ENCODE measurements at regions not wholly inside any gene's neighbourhood (a gene's known extent, or its start where the extent isn't known, plus 50 kb on each side); places are given as distances from the start of the nearest gene placed in this dataset.

GRCh38 chr5:12920527-12920926 is 1016.3 kb upstream of the CTNND2 start:
- TF ChIP-seq EZH2phosphoT487 (IDR thresholded peaks at IDR 0.05; ENCODE audit: borderline replicate concordance) (no peak), CTCF (IDR thresholded peaks at IDR 0.05 in 2 of 3, conservative IDR thresholded peaks at IDR 0.05 in 1 of 3; ENCODE audit: borderline replicate concordance in 1 of 3, insufficient read depth in 1 of 3, low read depth in 2 of 3, low read length in 2 of 3) (no peak), SP1 (IDR thresholded peaks at IDR 0.05; ENCODE audit: low read depth) (no peak), EZH2 (IDR thresholded peaks at IDR 0.05) (no peak), JUND (IDR thresholded peaks at IDR 0.05) (no peak), EGR1 (IDR thresholded peaks at IDR 0.05; ENCODE audit: low read depth) (no peak)

Data from HCT116 (cell line).